CD1c-positive myeloid dendritic cell (primary cell): ENCODE measurements at regions not wholly inside any gene's neighbourhood (a gene's known extent, or its start where the extent isn't known, plus 50 kb on each side); places are given as distances from the start of the nearest gene placed in this dataset.
"Not testable (repeated sequence)": the region's sequence is repeated elsewhere in the genome, so short reads cannot be mapped to it uniquely, and the experiment has no call there.

ENCODE experiments used
- DNase-seq: peaks from one replicate; pipeline ENCODE4 v3.0.0-alpha.2; 2016; ENCODE audit errors: extremely low spot score

GRCh38 chr2:72031346-72032110, 116.1 kb downstream of the CYP26B1 start:
- no peak for DNase-seq

GRCh38 chr2:72028996-72029395, 118.7 kb downstream of the CYP26B1 start:
- no peak for DNase-seq

GRCh38 chr2:72028351-72028995, 119.2 kb downstream of the CYP26B1 start:
- no peak for DNase-seq

- no peak for DNase-seq
These were observed 120.1 kb downstream of the CYP26B1 start for GRCh38 chr2:72027426-72028161.

- DNase-seq, result no peak
These were observed 120.7 kb downstream of the CYP26B1 start for GRCh38 chr2:72026819-72027425.

GRCh38 chr2:72024451-72025175, 123.0 kb downstream of the CYP26B1 start:
- no peak for DNase-seq

GRCh38 chr2:72023678-72024390, 123.8 kb downstream of the CYP26B1 start:
- no peak for DNase-seq

GRCh38 chr2:72021371-72021770, 126.3 kb downstream of the CYP26B1 start:
- not testable (repeated sequence) for DNase-seq

DNA sequence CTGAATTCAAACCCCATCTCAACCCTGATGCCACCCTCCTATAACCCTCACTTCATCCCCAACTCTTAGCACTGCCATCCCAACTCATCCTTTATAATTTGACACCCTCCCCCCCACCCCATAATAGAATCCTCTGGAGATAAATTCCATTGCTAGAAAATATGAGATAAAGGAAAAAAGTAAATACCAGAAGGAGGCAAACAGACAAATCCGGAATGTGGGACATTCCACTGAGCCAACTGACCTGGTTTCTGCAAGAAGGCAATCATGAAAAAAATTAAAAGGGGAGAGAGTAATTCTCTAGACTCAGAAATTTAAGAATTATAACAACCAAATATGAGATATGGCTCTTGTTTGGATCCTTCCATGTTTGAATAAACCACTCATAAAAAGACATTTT, 132.4 kb downstream of the CYP26B1 start:
- DNase-seq, result no peak

- no peak for DNase-seq
These were observed 132.8 kb downstream of the CYP26B1 start for GRCh38 chr2:72014831-72015230.

DNA sequence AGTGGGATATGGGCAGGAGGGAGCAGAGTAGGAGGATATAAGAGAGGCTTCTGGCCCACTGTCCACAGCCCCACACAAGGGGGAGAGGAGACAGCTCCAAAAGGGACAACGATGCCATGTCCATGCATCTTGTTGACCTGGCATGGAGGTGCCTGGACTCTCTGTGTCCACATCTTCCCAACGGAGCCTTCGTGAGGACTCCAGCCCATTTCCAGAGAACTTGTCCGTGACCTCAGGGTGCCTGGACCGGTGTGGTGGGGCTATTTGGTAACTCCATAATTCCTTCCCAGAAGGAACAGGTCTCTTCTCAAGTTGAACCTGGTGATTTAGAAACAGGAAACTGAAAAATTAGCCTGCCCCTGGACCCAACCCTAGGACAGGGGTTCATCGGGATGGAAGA, 133.9 kb downstream of the CYP26B1 start:
- DNase-seq, result no peak

DNA sequence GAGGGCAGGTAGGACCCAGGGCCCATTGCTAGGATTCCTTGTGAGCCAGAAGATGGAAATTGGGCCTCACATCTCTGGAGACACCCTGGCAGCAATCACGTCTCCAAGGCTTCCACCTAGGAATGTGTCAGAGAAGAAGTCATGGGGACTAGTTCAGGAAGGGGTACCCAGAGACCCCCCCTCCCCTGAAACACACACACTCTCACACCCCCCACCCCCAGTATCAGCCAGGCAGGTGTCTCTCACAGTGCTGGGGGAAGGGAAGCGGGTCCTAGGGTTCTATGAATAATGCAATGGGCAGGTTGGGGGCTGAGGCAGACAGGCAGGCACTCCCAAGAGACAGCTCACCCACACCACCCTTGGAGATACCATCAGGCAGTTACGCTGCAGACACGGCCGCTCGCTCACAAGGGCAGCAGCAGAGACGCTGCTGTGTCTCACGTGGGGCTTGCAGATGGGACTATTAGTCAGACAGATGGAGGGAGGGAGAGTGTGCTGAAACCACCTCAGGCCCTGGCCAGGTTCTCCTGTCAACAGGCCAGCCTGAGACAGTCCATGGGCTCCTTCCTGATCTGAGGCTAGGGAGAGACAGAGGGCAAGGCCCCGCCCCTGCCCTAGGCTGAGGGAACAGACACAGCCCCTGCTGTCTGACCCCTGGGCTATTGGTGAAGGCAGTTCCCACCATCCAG, 134.6 kb downstream of the CYP26B1 start:
- no peak for DNase-seq

DNA sequence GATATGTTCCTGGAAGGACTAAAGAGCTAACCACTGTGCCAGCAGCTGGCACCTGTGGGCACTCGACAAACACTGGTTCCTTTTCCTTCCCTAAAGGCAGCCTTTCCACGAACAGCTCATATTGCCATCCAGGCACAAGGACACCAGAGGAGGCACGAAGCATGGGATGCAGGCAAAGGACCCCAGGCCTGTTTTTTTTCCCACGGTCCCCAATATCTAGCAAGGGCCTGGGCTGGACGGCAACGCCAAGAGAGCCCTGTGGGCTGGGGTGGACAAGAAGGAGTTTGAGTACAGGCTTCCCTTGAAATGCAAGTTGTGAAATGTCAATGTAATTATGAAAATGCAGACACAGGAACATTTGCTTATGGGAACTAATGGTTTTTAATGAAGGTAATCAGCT, 135.9 kb downstream of the CYP26B1 start:
- no peak for DNase-seq

DNA sequence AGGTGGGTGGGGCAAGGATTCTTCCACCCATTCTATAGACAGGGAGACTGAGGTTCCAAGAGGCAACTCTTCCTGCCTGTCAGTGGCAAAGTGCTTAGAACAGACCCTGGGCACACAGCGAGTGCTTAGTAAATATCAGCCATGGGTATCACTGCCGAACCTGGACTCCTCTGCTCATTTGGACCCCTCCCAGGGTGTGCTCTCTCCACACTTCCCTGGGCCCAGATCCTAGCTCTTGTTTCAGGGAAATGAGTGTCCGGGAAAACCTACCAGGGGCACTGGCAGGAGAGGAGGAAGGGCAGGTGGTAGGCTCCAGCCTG, 136.3 kb downstream of the CYP26B1 start:
- DNase-seq, result no peak

GRCh38 chr2:72010647-72011369, 136.9 kb downstream of the CYP26B1 start:
- DNase-seq, result no peak

DNA sequence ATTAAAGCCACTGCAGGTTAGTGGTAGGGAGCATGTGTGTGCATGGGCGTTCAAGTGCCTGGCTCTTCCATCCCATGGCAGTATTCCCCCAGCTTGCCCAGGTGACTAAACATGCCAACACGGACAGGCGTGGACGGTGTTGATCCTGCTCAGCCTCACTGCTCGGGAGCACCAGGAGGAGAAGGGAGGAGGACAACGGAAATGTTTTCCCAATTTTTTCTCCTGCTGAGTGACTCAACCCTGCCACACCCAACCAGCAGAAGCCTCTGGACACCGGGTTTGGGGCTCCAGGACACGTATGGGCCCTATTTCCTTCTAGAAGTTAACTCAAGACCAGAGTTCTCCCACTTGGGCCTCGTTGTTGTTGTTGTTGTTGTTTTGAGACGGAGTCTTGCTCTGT, 139.1 kb downstream of the CYP26B1 start:
- no peak for DNase-seq

DNA sequence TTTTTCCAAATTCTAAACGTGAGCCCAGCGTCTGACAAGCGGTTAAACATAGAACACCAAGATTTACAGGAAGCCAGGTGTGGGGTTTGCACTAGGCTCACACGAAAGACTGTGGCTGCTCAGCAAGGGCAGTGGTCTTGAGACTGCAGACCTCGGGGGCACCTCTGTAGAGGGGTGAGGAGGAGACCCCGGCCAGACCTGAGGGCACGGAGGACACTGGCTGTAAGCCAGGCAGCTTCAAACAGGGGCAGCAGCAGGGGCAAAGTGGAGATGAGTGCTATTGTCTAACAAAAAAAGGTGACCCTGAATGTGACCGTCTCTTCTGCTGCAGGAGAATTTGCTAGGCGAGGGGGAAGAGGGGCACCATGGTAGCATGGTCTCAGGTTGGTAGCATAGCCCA, 140.3 kb downstream of the CYP26B1 start:
- DNase-seq, result no peak

DNA sequence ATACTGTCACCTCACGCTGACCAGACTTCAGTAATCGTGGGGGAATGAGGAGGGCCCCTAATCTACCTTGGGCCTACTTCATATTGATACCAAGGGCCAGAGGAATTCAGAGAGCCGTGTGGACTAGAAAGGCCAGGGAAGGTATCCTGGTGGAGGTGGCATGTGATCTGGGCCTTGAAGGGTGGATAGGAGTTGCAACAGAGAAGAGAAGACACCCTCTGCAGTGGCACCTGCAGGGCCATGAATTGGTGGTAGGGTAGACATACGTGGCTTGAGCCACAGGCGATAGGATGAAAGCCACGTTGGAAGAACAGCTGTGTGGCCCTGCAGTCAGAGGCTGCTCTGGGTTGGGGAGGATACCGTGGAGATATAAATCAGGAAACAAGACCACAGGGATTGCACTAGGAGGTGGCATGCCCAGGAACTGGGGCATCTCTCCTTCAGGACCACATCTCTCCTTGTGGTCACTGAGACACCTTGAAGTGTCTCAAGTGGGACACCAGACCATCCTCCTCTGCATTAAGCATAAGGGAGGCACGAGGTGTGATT, 141.4 kb downstream of the CYP26B1 start:
- DNase-seq, result no peak

GRCh38 chr2:72004976-72005375, 142.7 kb downstream of the CYP26B1 start:
- DNase-seq, result no peak
